ENCODE measurements at regions not wholly inside any gene's neighbourhood (a gene's known extent, or its start where the extent isn't known, plus 50 kb on each side); places are given as distances from the start of the nearest gene placed in this dataset.

GRCh38 chr12:105982022-105982421 lies 156.7 kb downstream of the NUAK1 start:
- Mint-ChIP-seq H3K4me3 (no peak overlapping the region), H3K36me3 (ENCODE audit: low read depth) (no peaks in the 10 kb centered on the region), H3K9me3 (no peaks in the 10 kb centered on the region), H3K4me1 (no peaks in the 10 kb centered on the region), H3K27ac (no peak overlapping the region), H3K27me3 (peaks cover 3% of the 10 kb centered on the region)
- ATAC-seq (replicated peaks), result no peak

- no peak for ATAC-seq (replicated peaks)
- Mint-ChIP-seq H3K4me1 (no peaks in the 10 kb centered on the region), H3K4me3 (no peak overlapping the region), H3K9me3 (no peaks in the 10 kb centered on the region), H3K36me3 (ENCODE audit: low read depth) (no peaks in the 10 kb centered on the region), H3K27ac (no peak overlapping the region), H3K27me3 (peaks cover 5% of the 10 kb centered on the region)
Observed at GRCh38 chr12:105983622-105984320, 155.0 kb downstream of the NUAK1 start.

GRCh38 chr12:105985383-105985782 lies 153.4 kb downstream of the NUAK1 start:
- H3K9me3 Mint-ChIP-seq, result peaks cover 4% of the 10 kb centered on the region
- no peak for ATAC-seq (replicated peaks)
- peaks cover 11% of the 10 kb centered on the region for H3K27me3 Mint-ChIP-seq
- no peaks in the 10 kb centered on the region for H3K36me3 Mint-ChIP-seq (ENCODE audit: low read depth)
- no peak overlapping the region for H3K4me3 Mint-ChIP-seq
- H3K27ac Mint-ChIP-seq, result no peak overlapping the region
- H3K4me1 Mint-ChIP-seq, result no peaks in the 10 kb centered on the region

- Mint-ChIP-seq H3K4me3 (no peak overlapping the region), H3K36me3 (ENCODE audit: low read depth) (no peaks in the 10 kb centered on the region), H3K4me1 (no peaks in the 10 kb centered on the region), H3K27me3 (peaks cover 15% of the 10 kb centered on the region), H3K27ac (no peak overlapping the region), H3K9me3 (peaks cover 4% of the 10 kb centered on the region)
- no peak for ATAC-seq (replicated peaks)
Observed at GRCh38 chr12:105986779-105987684, 151.7 kb downstream of the NUAK1 start.

GRCh38 chr12:105987685-105988035 lies 151.1 kb downstream of the NUAK1 start:
- no peak for ATAC-seq (replicated peaks)
- Mint-ChIP-seq H3K36me3 (ENCODE audit: low read depth) (no peaks in the 10 kb centered on the region), H3K27me3 (peaks cover 15% of the 10 kb centered on the region), H3K27ac (no peak overlapping the region), H3K4me1 (no peaks in the 10 kb centered on the region), H3K4me3 (no peak overlapping the region), H3K9me3 (peaks cover 4% of the 10 kb centered on the region)

GRCh38 chr12:105992849-105993740 lies 145.7 kb downstream of the NUAK1 start:
- H3K27ac Mint-ChIP-seq, result no peak overlapping the region

GRCh38 chr12:105993766-105994555 lies 144.8 kb downstream of the NUAK1 start:
- H3K27me3 Mint-ChIP-seq, result peaks cover 20% of the 10 kb centered on the region
- no peaks in the 10 kb centered on the region for H3K36me3 Mint-ChIP-seq (ENCODE audit: low read depth)
- no peak for ATAC-seq (replicated peaks)
- H3K9me3 Mint-ChIP-seq, result peaks cover 4% of the 10 kb centered on the region
- H3K4me3 Mint-ChIP-seq, result no peak overlapping the region
- no peak overlapping the region for H3K27ac Mint-ChIP-seq
- no peaks in the 10 kb centered on the region for H3K4me1 Mint-ChIP-seq

More at GRCh38 chr12:105992849-105993740, 145.7 kb downstream of the NUAK1 start:
- no peaks in the 10 kb centered on the region for H3K4me1 Mint-ChIP-seq
- peaks cover 14% of the 10 kb centered on the region for H3K27me3 Mint-ChIP-seq
- H3K9me3 Mint-ChIP-seq, result peaks cover 4% of the 10 kb centered on the region
- ATAC-seq (replicated peaks), result no peak
- H3K36me3 Mint-ChIP-seq (ENCODE audit: low read depth), result no peaks in the 10 kb centered on the region
- H3K4me3 Mint-ChIP-seq, result no peak overlapping the region

GRCh38 chr12:105995961-105996431 lies 142.8 kb downstream of the NUAK1 start:
- peaks cover 28% of the 10 kb centered on the region for H3K27me3 Mint-ChIP-seq
- H3K36me3 Mint-ChIP-seq (ENCODE audit: low read depth), result no peaks in the 10 kb centered on the region
- H3K4me3 Mint-ChIP-seq, result no peak overlapping the region
- no peaks in the 10 kb centered on the region for H3K9me3 Mint-ChIP-seq
- no peaks in the 10 kb centered on the region for H3K4me1 Mint-ChIP-seq
- no peak for ATAC-seq (replicated peaks)
- no peak overlapping the region for H3K27ac Mint-ChIP-seq

- Mint-ChIP-seq H3K36me3 (ENCODE audit: low read depth) (no peaks in the 10 kb centered on the region), H3K4me3 (no peak overlapping the region), H3K9me3 (no peaks in the 10 kb centered on the region), H3K4me1 (no peaks in the 10 kb centered on the region), H3K27ac (no peak overlapping the region), H3K27me3 (peaks cover 25% of the 10 kb centered on the region)
- no peak for ATAC-seq (replicated peaks)
Observed at GRCh38 chr12:105998561-105998960, 140.2 kb downstream of the NUAK1 start.

- Mint-ChIP-seq H3K4me3 (no peak overlapping the region), H3K27me3 (peaks cover 25% of the 10 kb centered on the region), H3K36me3 (ENCODE audit: low read depth) (no peaks in the 10 kb centered on the region), H3K9me3 (no peaks in the 10 kb centered on the region), H3K4me1 (no peaks in the 10 kb centered on the region), H3K27ac (no peak overlapping the region)
- ATAC-seq (replicated peaks), result no peak
Observed at GRCh38 chr12:106000382-106001104, 138.2 kb downstream of the NUAK1 start.

GRCh38 chr12:106001105-106001836 lies 137.5 kb downstream of the NUAK1 start:
- H3K27ac Mint-ChIP-seq, result no peak overlapping the region
- H3K27me3 Mint-ChIP-seq, result peaks cover 25% of the 10 kb centered on the region
- H3K36me3 Mint-ChIP-seq (ENCODE audit: low read depth), result no peaks in the 10 kb centered on the region
- H3K4me3 Mint-ChIP-seq, result no peak overlapping the region
- H3K9me3 Mint-ChIP-seq, result no peaks in the 10 kb centered on the region
- no peak for ATAC-seq (replicated peaks)
- H3K4me1 Mint-ChIP-seq, result no peaks in the 10 kb centered on the region

- Mint-ChIP-seq H3K4me3 (no peak overlapping the region), H3K4me1 (no peaks in the 10 kb centered on the region), H3K27ac (no peak overlapping the region), H3K36me3 (ENCODE audit: low read depth) (no peaks in the 10 kb centered on the region), H3K9me3 (no peaks in the 10 kb centered on the region), H3K27me3 (peaks cover 28% of the 10 kb centered on the region)
- no peak for ATAC-seq (replicated peaks)
Observed at GRCh38 chr12:106001837-106002218, 136.9 kb downstream of the NUAK1 start.

- Mint-ChIP-seq H3K27me3 (peaks cover 34% of the 10 kb centered on the region), H3K9me3 (no peaks in the 10 kb centered on the region), H3K4me3 (no peak overlapping the region), H3K4me1 (no peaks in the 10 kb centered on the region), H3K27ac (no peak overlapping the region), H3K36me3 (ENCODE audit: low read depth) (no peaks in the 10 kb centered on the region)
- no peak for ATAC-seq (replicated peaks)
Observed at GRCh38 chr12:106003297-106003696, 135.5 kb downstream of the NUAK1 start.

Measured in activated T-helper 17 cell treated with anti-CD3 and anti-CD28 coated beads, Interleukin-2, amount 50 U/mL, for 72 hours (primary cell).